ENCODE measurements at regions not wholly inside any gene's neighbourhood (a gene's known extent, or its start where the extent isn't known, plus 50 kb on each side); places are given as distances from the start of the nearest gene placed in this dataset.

GRCh38 chr14:27114180-27114579 is 516.3 kb upstream of the NOVA1 start:
- no peak for DNase-seq

- DNase-seq = no peak
Observed at GRCh38 chr14:27123162-27123561, 525.3 kb upstream of the NOVA1 start.

DNA sequence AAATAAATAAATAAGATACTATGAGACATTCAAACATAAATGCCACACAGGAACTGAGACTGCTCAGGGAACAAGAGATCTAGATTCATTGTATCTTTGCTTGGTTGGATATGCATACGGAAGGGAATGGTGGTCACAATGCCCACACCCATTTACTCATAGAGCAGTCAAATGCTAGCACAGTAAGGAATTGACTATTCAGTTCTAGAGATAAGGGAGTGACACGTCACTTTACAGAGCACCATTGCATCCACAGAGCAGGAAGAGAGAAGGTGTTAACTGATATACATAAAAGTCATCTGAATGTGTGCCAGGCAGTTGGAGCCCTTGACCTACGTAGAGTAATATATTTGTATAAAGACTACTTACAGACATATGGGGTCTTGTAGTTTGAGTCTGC is 530.0 kb upstream of the NOVA1 start:
- no peak for DNase-seq

DNA sequence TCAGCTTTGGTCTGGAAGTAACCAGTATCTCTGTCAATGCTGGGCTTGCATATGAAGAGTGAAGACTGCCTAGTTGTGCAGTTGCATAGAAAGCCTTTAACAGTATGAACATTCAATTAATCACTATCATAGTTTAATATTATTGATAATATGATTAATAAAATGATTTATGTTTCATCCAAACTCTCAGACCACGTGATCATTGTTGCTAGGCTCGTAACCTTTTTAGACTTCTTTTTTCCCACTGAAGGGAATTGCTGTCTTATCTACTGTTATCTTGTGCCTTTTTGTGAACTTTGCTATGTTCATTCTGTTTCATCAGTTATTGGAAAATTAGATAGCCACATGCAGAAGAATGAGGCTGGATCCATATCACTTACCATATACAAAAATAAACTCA is 536.4 kb upstream of the NOVA1 start:
- DNase-seq = no peak

GRCh38 chr14:27145170-27145569 is 547.3 kb upstream of the NOVA1 start:
- no peak for DNase-seq

- DNase-seq = no peak
Observed at GRCh38 chr14:27148143-27148542, 550.3 kb upstream of the NOVA1 start.

- DNase-seq = no peak
Observed at GRCh38 chr14:27164139-27164538, 566.3 kb upstream of the NOVA1 start.

DNA sequence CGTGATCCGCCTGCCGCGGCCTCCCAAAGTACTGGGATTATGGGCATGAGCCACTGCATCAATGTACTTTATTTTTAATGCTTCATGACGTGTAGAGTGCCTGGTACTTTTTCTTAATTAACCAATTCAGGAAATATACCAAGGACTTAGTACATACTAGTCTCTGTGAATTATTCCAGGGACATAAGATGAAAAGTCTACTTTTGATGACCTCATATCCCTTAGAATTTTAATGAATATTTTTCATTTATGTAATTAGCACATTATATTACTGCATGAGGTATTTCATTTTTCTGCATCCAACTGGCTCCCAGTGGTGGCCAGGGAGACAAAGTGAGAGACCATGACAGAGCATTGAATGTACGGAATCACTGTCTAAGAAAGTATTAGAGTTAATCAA is 577.7 kb upstream of the NOVA1 start:
- no peak for DNase-seq

DNA sequence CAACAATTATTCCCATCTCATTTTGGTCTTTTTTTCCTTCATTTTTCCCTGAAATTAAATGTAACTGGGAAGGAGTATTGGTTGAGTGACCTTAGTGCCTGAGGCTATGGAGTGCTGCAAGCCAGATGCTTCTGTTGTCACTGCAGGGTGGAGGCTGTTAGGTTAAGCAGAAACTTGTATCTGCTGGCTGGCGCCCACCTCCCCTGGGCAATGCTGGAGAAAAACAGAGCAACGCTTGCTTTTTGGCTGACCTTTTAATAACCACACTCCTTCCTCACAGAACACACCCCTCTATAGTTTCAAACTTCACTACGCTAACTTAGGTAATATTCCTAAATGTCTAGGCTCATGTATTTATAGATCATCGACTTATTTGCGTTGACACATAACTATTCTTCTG is 583.5 kb upstream of the NOVA1 start:
- DNase-seq = no peak

DNA sequence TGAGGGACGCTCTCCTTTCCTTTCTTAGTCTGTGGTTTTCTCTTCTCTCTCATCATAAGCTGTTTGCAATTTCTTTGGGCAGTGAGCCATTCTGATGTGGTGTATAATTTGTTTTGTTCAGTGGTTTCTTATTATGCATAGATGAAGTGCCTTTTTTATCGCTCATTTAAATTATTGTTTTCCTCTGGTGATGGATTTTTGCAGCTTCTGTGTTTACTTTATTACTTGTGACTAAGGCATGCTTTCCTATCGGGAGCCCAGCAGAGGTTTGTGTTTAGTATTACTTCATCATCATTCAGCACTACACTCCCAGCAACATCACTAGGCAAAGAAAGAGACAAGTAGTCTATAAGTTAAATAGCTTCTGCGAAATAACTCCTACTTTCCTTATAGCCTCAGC is 586.6 kb upstream of the NOVA1 start:
- DNase-seq = no peak

DNA sequence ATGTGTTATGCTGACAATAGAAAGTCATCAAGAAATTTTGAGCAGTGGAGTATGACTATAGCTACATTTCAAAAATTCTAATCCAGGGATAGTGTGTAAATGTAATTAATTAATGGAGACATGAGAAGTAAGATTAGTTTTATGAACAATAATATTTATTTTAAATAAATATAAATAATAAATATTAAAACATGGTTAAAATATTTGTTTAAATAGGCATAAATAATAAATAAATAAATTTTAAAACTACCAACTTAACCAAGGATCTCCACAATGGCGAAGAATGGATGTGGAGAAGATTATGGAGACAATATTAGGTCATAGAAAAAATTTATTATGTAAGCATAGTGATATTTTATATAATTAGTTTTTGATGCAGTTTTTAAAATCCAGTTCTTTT is 588.2 kb upstream of the NOVA1 start:
- DNase-seq = no peak

- DNase-seq = no peak
Observed at GRCh38 chr14:27187136-27187535, 589.3 kb upstream of the NOVA1 start.

GRCh38 chr14:27190296-27190695 is 592.5 kb upstream of the NOVA1 start:
- DNase-seq = no peak

DNA sequence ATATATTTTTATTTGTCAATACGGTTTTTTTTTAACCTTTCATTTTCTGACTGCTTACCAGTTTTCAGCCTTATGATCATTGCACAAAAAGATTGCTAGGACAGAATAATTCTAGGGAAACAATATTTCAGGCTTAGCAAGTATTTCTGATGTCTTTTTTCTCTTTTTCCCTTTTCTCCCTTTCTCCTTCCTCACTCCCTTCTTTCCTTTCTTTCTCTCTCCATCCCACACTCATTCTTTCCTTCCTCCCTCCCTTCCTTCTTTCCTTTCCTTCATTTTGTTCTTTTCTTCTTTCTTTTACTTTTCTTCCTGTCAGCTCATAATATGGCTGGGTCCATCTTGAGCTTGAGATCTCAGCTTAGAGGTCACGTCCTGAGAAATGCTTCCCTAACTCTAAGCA is 601.4 kb upstream of the NOVA1 start:
- no peak for DNase-seq

DNA sequence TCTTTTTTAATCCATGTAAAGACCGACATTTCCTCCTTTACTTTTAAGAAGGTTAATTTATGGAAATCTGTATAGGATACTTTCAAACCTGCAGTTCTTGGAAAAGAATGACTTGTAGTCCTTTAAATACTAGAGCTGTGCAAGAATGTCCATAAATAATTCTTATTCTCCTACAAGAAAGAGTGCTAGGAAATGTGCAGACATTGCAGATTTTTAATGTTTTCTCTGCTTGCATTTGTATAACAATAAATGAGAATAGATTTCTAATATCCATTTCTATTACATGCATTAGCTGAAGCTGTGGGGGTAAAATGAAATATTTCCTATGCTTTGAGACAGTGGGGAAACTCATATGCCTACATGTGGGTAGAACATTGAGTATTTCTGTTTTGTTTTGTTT is 607.2 kb upstream of the NOVA1 start:
- DNase-seq = no peak

GRCh38 chr14:27211741-27212140 is 613.9 kb upstream of the NOVA1 start:
- DNase-seq = no peak

DNA sequence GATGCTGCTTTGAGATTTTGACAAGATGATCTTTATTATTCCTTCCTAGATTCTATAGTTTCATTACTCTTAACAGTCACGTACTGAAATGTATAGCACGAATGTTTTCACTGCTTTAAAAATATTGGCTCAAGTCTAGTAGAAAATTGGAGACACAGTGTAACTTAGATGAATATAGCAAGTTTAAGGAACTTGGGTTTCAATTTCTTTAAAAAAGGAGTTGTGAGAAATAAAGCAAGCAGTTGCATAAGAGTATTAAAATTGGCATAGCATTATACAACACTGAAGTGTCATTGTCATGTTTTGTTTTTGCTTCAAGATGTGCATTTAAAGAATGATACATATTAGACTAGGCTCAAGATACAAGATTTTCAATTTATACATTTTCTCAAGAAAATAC is 624.8 kb upstream of the NOVA1 start:
- DNase-seq = no peak

- DNase-seq = no peak
Observed at GRCh38 chr14:27223906-27224305, 626.1 kb upstream of the NOVA1 start.

DNA sequence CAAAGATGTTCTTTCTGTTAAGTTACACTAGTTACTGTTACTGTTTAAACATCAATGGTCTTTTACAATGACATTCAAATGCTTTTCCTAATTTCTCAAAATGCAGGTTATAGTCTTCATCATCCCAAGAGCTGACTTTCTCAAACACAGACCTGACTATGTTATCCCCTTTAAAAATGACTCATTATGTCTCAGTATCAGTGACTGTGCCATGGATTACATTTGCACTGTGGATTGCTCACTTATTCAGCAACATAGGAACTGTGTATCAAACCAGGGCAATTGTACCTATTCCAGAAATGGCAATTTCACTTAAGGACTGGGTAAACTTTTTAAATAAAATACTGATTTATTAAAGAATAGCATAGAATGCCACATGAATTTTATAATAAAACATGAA is 630.2 kb upstream of the NOVA1 start:
- no peak for DNase-seq

DNA sequence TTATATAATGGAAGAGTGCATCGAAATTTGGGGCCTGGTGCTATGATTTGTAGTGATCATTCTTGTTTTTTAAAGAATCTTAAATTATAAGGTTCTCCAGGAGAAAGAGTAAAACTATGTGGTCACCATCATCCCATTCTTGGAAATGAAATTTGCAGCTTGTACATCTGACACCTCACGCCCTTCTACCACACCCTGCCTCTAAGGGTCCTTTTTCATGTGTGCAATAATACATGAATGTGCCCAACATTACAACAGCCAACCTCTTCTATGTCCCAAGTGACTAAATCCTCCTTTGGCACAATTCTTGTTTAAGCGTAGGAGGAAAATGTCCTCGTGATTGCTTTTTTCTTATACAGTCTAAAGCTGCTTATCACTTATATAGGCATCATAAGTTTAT is 636.5 kb upstream of the NOVA1 start:
- no peak for DNase-seq

DNA sequence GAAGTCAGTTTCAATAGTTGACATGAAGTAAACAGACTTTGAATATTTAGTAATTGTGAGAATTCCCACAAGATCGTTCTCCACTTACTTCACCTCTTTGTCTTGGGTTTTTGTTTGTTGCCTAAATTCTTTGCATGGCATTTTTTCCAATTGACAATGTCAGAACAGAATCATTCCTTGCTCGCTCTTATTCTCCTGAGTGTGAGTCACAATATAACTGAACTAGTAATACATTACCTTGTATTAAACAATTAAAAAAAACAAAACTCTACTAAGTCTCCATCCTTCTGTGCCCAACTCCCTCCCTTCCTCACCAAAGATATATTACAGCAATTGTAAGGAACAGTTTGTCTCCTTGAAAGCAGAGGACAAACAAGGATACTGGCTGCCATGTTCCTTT is 638.8 kb upstream of the NOVA1 start:
- DNase-seq = no peak

DNA sequence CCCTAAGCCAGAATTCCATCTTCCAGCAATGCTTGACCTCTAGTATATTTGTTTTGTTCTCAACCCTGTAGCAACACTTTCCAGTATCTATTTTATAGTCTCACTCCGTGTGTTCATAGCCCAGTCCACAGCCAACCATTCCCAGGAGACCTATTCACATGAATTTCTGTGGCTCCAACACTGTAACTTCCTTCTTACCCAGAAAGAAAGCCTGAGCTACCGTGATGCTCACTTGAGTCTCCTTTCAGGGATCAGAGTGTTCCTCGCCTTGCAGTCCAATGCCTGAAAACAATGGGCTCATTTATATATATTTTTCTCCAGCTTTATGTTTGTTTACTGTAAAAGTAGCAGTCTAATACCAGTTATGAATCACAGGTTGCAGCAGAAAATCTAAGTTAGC is 645.0 kb upstream of the NOVA1 start:
- DNase-seq = no peak

DNA sequence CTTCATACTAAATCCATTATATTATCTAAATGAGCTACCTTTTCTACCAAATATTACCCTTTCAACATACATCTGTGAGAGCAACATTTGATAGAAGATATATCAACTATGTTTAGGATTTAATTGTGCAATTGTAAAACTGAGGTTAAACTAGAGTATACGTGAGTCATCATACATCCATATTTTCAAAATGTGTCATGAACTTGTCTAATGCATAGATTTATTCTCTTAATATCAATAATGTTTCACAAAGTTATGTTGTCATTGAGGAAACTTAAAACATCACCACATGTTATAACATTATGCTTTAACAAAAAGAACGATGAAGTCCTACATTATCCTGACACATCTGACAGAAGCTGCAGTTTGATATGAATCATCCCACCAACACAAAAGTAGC is 645.5 kb upstream of the NOVA1 start:
- DNase-seq = no peak

GRCh38 chr14:27245947-27246346 is 648.1 kb upstream of the NOVA1 start:
- DNase-seq = no peak

GRCh38 chr14:27253966-27254365 is 656.1 kb upstream of the NOVA1 start:
- DNase-seq = no peak

DNA sequence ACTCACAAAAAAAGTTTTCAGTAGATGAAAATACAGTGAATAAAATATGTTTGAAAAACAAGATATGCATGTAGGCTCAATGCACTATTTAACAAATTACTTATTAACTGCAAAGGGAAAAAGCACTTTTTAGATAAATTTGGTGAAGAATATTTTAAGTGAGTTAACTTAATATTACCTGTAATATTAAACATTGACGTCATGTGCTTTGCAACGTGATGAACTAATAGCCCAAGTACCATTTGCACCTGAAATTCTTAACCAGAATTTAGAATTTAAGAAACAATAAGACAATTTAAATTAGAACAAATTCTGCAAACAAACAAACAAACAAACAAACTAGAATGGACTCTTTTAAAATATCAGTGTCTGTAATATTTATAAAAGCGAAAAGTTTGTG is 659.0 kb upstream of the NOVA1 start:
- DNase-seq = no peak

Measured in NCI-H1930 (cell line).